HEK293 (cell line): ENCODE measurements at regions not wholly inside any gene's neighbourhood (a gene's known extent, or its start where the extent isn't known, plus 50 kb on each side); places are given as distances from the start of the nearest gene placed in this dataset.

ENCODE experiments used
- CTCF ChIA-PET: fragments of 350-600 bp; formaldehyde crosslinking; extraction: SDS; loops from one replicate; lab custom pipeline; 2021; ENCODE audit warnings: antibody characterized with exemption; lab: Yijun Ruan, JAX
- POLR2A ChIA-PET: fragments of 300-600 bp; formaldehyde crosslinking; extraction: SDS; loops from one replicate; lab custom pipeline; 2020; ENCODE audit warnings: antibody characterized with exemption, inconsistent platforms; lab: Yijun Ruan, JAX
- H3K27ac ChIP-seq: fragments of 200-500 bp; sonication (Bioruptor generic); 2 replicates; pipeline ENCODE4 v1.5.1; 2014; ENCODE audit warnings: low read depth, low read length, control low read depth, inconsistent platforms; ENCODE audit errors: extremely low read depth
- H3K36me3 ChIP-seq, 2 experiments: fragments of 200-500 bp in 1 of 2; sonication (Bioruptor generic) in 1 of 2; 1 replicate in 1 of 2; 2 replicates in 1 of 2; pipeline ENCODE4 v1.5.1; 2014 to 2017; ENCODE audit warnings: inconsistent platforms in 2 of 2, low read length in 2 of 2; ENCODE audit not compliant: control insufficient read depth in 2 of 2, insufficient read depth in 1 of 2
- H3K4me1 ChIP-seq: fragments of 200-500 bp; sonication (Bioruptor generic); 2 replicates; pipeline ENCODE4 v1.5.1; 2014; ENCODE audit warnings: mild to moderate bottlenecking, low read length, inconsistent platforms; ENCODE audit not compliant: control insufficient read depth, insufficient read depth
- H3K4me3 ChIP-seq: 2 replicates; pipeline ENCODE4 v1.5.1; 2011; ENCODE audit warnings: low read depth, mild to moderate bottlenecking, control low read depth, low read length, moderate library complexity
- H3K9me3 ChIP-seq: fragments of 200-500 bp; sonication (Bioruptor generic); 2 replicates; pipeline ENCODE4 v1.5.1; 2014; ENCODE audit warnings: low read depth, low read length, inconsistent platforms; ENCODE audit not compliant: control insufficient read depth, insufficient read depth
- BCL11A ChIP-seq: fragments of 450-650 bp; formaldehyde crosslinking; IDR thresholded peaks from 2 replicates; pipeline ENCODE4 v1.5.1; 2016; ENCODE audit warnings: low read depth, missing biosample characterization, missing genetic modification characterization
- GFI1B ChIP-seq: fragments of 450-650 bp; formaldehyde crosslinking; IDR thresholded peaks from 2 replicates; pipeline ENCODE4 v1.5.1; 2016; ENCODE audit warnings: missing biosample characterization, missing genetic modification characterization
- GLIS1 ChIP-seq: fragments of 450-650 bp; formaldehyde crosslinking; IDR thresholded peaks from 2 replicates; pipeline ENCODE4 v1.5.1; 2016; ENCODE audit warnings: missing biosample characterization, missing genetic modification characterization
- HOXA7 ChIP-seq: sonication (generic); formaldehyde crosslinking; IDR thresholded peaks from 2 replicates; pipeline ENCODE4 v1.8.1; 2022; ENCODE audit warnings: missing genetic modification reagents, borderline replicate concordance
- RBAK ChIP-seq: fragments of 450-650 bp; formaldehyde crosslinking; IDR thresholded peaks from 2 replicates; pipeline ENCODE4 v1.5.1; 2016; ENCODE audit warnings: missing biosample characterization, missing genetic modification characterization
- SP7 ChIP-seq: fragments of 450-650 bp; formaldehyde crosslinking; IDR thresholded peaks from 2 replicates; pipeline ENCODE4 v1.5.1; 2016; ENCODE audit warnings: missing biosample characterization, missing genetic modification characterization
- ZBTB1 ChIP-seq: fragments of 450-650 bp; formaldehyde crosslinking; IDR thresholded peaks from 2 replicates; pipeline ENCODE4 v1.5.1; 2016; ENCODE audit warnings: missing biosample characterization, missing genetic modification characterization
- ZNF112 ChIP-seq: fragments of 450-650 bp; formaldehyde crosslinking; IDR thresholded peaks from 2 replicates; pipeline ENCODE4 v1.5.0; 2017; ENCODE audit warnings: missing biosample characterization, missing genetic modification characterization
- ZNF121 ChIP-seq: fragments of 450-650 bp; formaldehyde crosslinking; IDR thresholded peaks from 2 replicates; pipeline ENCODE4 v1.5.1; 2016; ENCODE audit warnings: missing biosample characterization, missing genetic modification characterization
- ZNF146 ChIP-seq: fragments of 450-650 bp; formaldehyde crosslinking; IDR thresholded peaks from 2 replicates; pipeline ENCODE4 v1.5.1; 2016; ENCODE audit warnings: missing biosample characterization, missing genetic modification characterization
- ZNF155 ChIP-seq: fragments of 450-650 bp; formaldehyde crosslinking; IDR thresholded peaks from 2 replicates; pipeline ENCODE4 v1.5.1; 2016; ENCODE audit warnings: missing biosample characterization, missing genetic modification characterization
- ZNF175 ChIP-seq: fragments of 450-650 bp; formaldehyde crosslinking; IDR thresholded peaks from 2 replicates; pipeline ENCODE4 v1.5.1; 2016; ENCODE audit warnings: missing biosample characterization, missing genetic modification characterization
- ZNF2 ChIP-seq: fragments of 450-650 bp; formaldehyde crosslinking; IDR thresholded peaks from 2 replicates; pipeline ENCODE4 v1.5.1; 2016; ENCODE audit warnings: missing biosample characterization, missing genetic modification characterization
- ZNF341 ChIP-seq: fragments of 450-650 bp; formaldehyde crosslinking; IDR thresholded peaks from 2 replicates; pipeline ENCODE4; 2016; ENCODE audit warnings: low read depth, missing biosample characterization, missing genetic modification characterization
- ZNF548 ChIP-seq: fragments of 450-650 bp; formaldehyde crosslinking; IDR thresholded peaks from 2 replicates; pipeline ENCODE4 v1.5.1; 2016; ENCODE audit warnings: missing biosample characterization, missing genetic modification characterization
- ZNF561 ChIP-seq: fragments of 450-650 bp; IDR thresholded peaks from 2 replicates; pipeline ENCODE4 v1.5.1; 2018; ENCODE audit warnings: missing biosample characterization, missing genetic modification characterization, borderline replicate concordance
- ZNF610 ChIP-seq: fragments of 450-650 bp; formaldehyde crosslinking; IDR thresholded peaks from 2 replicates; pipeline ENCODE4 v1.5.1; 2016; ENCODE audit warnings: missing biosample characterization, missing genetic modification characterization, borderline replicate concordance
- ZNF624 ChIP-seq: fragments of 450-650 bp; formaldehyde crosslinking; IDR thresholded peaks from 2 replicates; pipeline ENCODE4 v1.5.1; 2017; ENCODE audit warnings: missing biosample characterization, missing genetic modification characterization
- ZNF626 ChIP-seq: fragments of 450-650 bp; sonication (Bioruptor Pico); formaldehyde crosslinking; IDR thresholded peaks from 2 replicates; pipeline ENCODE4 v1.5.1; 2018; ENCODE audit warnings: missing biosample characterization, missing genetic modification characterization, inconsistent platforms
- ZNF664 ChIP-seq: fragments of 450-650 bp; formaldehyde crosslinking; IDR thresholded peaks from 2 replicates; pipeline ENCODE4 v1.5.1; 2016; ENCODE audit warnings: missing biosample characterization, missing genetic modification characterization
- ZNF670 ChIP-seq: fragments of 450-650 bp; formaldehyde crosslinking; IDR thresholded peaks from 2 replicates; pipeline ENCODE4 v1.5.1; 2016; ENCODE audit warnings: missing biosample characterization, missing genetic modification characterization, low read depth
- TF ChIP-seq, protein P1 (sequence below): fragments of 450-650 bp; formaldehyde crosslinking; IDR thresholded peaks from 2 replicates; pipeline ENCODE4 v1.5.1; 2016; ENCODE audit warnings: missing biosample characterization, missing genetic modification characterization
- TF ChIP-seq, protein P2 (sequence below): fragments of 450-650 bp; formaldehyde crosslinking; IDR thresholded peaks from 2 replicates; pipeline ENCODE4 v1.5.1; 2016; ENCODE audit warnings: missing biosample characterization, missing genetic modification characterization, low read depth
- TF ChIP-seq, protein P3 (sequence below): fragments of 450-650 bp; formaldehyde crosslinking; IDR thresholded peaks from 2 replicates; pipeline ENCODE4 v1.5.1; 2016; ENCODE audit warnings: missing biosample characterization, missing genetic modification characterization, borderline replicate concordance
- TF ChIP-seq, protein P4 (sequence below): fragments of 450-650 bp; formaldehyde crosslinking; IDR thresholded peaks from 2 replicates; pipeline ENCODE4 v1.5.1; 2017; ENCODE audit warnings: missing biosample characterization, missing genetic modification characterization

DNA sequence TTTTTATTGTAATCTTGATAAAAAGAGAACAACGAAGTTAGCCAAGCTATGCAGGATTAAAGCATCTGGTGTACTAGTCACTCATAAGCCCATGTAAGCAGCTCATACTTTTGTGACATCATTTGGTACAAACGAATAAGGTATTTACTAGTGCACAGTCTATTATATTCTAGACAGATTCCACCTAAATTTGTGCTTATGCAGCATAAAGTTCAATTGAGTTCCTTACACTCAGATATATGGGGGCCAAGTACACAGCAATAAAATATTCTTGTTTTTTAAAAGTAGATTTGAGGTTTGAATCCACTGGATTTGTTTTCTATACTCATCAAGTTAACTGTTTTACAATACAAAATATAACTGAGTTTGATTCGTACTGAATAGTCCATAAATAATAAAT lies 1621.2 kb downstream of the MAT2B start (continued):
- TF ChIP-seq, protein P1, sequence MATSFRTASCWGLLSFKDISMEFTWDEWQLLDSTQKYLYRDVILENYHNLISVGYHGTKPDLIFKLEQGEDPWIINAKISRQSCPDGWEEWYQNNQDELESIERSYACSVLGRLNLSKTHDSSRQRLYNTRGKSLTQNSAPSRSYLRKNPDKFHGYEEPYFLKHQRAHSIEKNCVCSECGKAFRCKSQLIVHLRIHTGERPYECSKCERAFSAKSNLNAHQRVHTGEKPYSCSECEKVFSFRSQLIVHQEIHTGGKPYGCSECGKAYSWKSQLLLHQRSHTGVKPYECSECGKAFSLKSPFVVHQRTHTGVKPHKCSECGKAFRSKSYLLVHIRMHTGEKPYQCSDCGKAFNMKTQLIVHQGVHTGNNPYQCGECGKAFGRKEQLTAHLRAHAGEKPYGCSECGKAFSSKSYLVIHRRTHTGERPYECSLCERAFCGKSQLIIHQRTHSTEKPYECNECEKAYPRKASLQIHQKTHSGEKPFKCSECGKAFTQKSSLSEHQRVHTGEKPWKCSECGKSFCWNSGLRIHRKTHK (tag by site-specific recombination) = no peak
- TF ChIP-seq, protein P2, sequence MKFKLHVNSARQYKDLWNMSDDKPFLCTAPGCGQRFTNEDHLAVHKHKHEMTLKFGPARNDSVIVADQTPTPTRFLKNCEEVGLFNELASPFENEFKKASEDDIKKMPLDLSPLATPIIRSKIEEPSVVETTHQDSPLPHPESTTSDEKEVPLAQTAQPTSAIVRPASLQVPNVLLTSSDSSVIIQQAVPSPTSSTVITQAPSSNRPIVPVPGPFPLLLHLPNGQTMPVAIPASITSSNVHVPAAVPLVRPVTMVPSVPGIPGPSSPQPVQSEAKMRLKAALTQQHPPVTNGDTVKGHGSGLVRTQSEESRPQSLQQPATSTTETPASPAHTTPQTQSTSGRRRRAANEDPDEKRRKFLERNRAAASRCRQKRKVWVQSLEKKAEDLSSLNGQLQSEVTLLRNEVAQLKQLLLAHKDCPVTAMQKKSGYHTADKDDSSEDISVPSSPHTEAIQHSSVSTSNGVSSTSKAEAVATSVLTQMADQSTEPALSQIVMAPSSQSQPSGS (tag by site-specific recombination) = no peak
- no peak for TF ChIP-seq ZNF626 (tag by site-specific recombination)
- no peak for TF ChIP-seq ZBTB1
- no peak for TF ChIP-seq SP7 (tag by site-specific recombination)

DNA sequence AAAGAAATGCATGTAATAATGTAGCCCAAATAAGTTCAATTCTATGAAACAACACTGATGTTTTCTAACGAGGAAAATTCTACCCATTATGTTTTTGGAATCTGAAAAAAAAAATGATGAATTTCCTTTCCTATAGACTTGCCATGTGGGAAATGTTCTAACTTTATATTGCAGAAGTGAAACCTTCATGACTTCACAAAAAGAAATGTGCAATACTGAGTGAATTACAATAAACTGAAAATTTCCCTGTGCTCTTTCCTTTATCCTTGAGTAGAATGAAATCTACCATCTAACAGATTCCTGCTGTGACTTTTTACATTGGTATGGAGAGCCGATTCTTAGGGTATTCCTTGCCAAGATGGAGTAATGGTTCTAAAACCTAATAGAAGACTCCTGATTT lies 1622.5 kb downstream of the MAT2B start:
- TF ChIP-seq, protein P3, sequence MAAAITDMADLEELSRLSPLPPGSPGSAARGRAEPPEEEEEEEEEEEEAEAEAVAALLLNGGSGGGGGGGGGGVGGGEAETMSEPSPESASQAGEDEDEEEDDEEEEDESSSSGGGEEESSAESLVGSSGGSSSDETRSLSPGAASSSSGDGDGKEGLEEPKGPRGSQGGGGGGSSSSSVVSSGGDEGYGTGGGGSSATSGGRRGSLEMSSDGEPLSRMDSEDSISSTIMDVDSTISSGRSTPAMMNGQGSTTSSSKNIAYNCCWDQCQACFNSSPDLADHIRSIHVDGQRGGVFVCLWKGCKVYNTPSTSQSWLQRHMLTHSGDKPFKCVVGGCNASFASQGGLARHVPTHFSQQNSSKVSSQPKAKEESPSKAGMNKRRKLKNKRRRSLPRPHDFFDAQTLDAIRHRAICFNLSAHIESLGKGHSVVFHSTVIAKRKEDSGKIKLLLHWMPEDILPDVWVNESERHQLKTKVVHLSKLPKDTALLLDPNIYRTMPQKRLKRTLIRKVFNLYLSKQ = no peak
- TF ChIP-seq GFI1B (no peak), ZNF624 (tag by site-specific recombination) (no peak), ZNF2 (tag by site-specific recombination) (no peak), ZNF112 (tag by site-specific recombination) (no peak), ZNF121 (tag by site-specific recombination) (no peak), ZNF664 (no peak), ZNF610 (no peak), GLIS1 (tag by site-specific recombination) (no peak), BCL11A (no peak)

DNA sequence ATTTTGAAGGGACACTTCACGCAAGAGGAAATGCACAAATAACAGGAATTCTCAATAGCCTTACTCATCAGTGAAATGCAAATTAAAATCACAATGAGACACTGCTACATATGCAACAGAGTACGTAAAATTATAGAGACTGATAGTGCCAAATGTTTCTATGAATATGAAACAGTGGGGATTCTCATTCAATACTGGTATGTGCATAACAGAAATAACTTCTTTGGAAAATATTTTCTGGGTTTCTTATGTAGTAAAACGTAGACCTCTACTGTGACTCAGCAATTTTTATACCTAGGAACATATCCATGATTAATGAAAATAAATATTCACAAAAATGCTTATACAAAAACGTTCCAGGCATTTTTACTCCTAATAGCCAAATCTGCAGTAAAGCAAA lies 1625.2 kb downstream of the MAT2B start:
- POLR2A ChIA-PET = no interaction called here
- no peak overlapping the region for H3K27ac ChIP-seq
- H3K36me3 ChIP-seq = no peaks in the 10 kb centered on the region
- H3K4me1 ChIP-seq = no peaks in the 10 kb centered on the region
- CTCF ChIA-PET = no interaction called here
- no peaks in the 10 kb centered on the region for H3K9me3 ChIP-seq
- no peak overlapping the region for H3K4me3 ChIP-seq
- TF ChIP-seq HOXA7 (CRISPR knock-in tag) = no peak
- TF ChIP-seq ZNF175 (tag by site-specific recombination) = no peak
- TF ChIP-seq, protein P4, sequence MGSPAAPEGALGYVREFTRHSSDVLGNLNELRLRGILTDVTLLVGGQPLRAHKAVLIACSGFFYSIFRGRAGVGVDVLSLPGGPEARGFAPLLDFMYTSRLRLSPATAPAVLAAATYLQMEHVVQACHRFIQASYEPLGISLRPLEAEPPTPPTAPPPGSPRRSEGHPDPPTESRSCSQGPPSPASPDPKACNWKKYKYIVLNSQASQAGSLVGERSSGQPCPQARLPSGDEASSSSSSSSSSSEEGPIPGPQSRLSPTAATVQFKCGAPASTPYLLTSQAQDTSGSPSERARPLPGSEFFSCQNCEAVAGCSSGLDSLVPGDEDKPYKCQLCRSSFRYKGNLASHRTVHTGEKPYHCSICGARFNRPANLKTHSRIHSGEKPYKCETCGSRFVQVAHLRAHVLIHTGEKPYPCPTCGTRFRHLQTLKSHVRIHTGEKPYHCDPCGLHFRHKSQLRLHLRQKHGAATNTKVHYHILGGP = no peak
- no peak for TF ChIP-seq GLIS1 (tag by site-specific recombination)
- no peak for TF ChIP-seq ZNF561
- TF ChIP-seq ZNF548 = no peak
- TF ChIP-seq ZNF155 (tag by site-specific recombination) = no peak
- no peak for TF ChIP-seq ZNF146 (tag by site-specific recombination)
- no peak for TF ChIP-seq RBAK (tag by site-specific recombination)
- TF ChIP-seq ZNF341 (tag by site-specific recombination) = no peak
- no peak for TF ChIP-seq ZNF670

More for the DNA sequence above, 1622.5 kb downstream of the MAT2B start:
- Histone ChIP-seq H3K4me3 (no peak overlapping the region), H3K4me1 (no peaks in the 10 kb centered on the region), H3K9me3 (no peaks in the 10 kb centered on the region), H3K27ac (no peak overlapping the region), H3K36me3 (no peaks in the 10 kb centered on the region)
- ChIA-PET CTCF (no interaction called here), POLR2A (no interaction called here)
